Activated gamma-delta T cell (primary cell): ENCODE measurements at regions not wholly inside any gene's neighbourhood (a gene's known extent, or its start where the extent isn't known, plus 50 kb on each side); places are given as distances from the start of the nearest gene placed in this dataset.

Experiments
- DNase-seq: peaks from one replicate; lab custom pipeline; 2025; lab: John Stamatoyannopoulos, UW

- DNase-seq = no peak
These were observed 466.9 kb upstream of the CELF4 start for GRCh38 chr18:38032516-38032915.

GRCh38 chr18:38028946-38029345 lies 463.3 kb upstream of the CELF4 start:
- DNase-seq = no peak

GRCh38 chr18:38025433-38026038 lies 459.9 kb upstream of the CELF4 start:
- no peak for DNase-seq

- no peak for DNase-seq
These were observed 458.3 kb upstream of the CELF4 start for GRCh38 chr18:38023871-38024270.

- no peak for DNase-seq
These were observed 456.6 kb upstream of the CELF4 start for GRCh38 chr18:38022234-38022633.

- no peak for DNase-seq
These were observed 453.7 kb upstream of the CELF4 start for GRCh38 chr18:38019292-38019691.

- DNase-seq = no peak
These were observed 445.6 kb upstream of the CELF4 start for GRCh38 chr18:38010971-38011857.

GRCh38 chr18:38010037-38010436 lies 444.4 kb upstream of the CELF4 start:
- no peak for DNase-seq

GRCh38 chr18:38009320-38009719 lies 443.7 kb upstream of the CELF4 start:
- no peak for DNase-seq

GRCh38 chr18:38007676-38008330 lies 442.2 kb upstream of the CELF4 start:
- no peak for DNase-seq

GRCh38 chr18:38007026-38007425 lies 441.4 kb upstream of the CELF4 start:
- no peak for DNase-seq

- no peak for DNase-seq
These were observed 440.9 kb upstream of the CELF4 start for GRCh38 chr18:38006541-38006940.

- no peak for DNase-seq
These were observed 432.1 kb upstream of the CELF4 start for GRCh38 chr18:37997695-37998094.

- no peak for DNase-seq
These were observed 422.3 kb upstream of the CELF4 start for GRCh38 chr18:37987901-37988300.

- DNase-seq = no peak
These were observed 421.1 kb upstream of the CELF4 start for GRCh38 chr18:37986665-37987064.

GRCh38 chr18:37985126-37985525 lies 419.5 kb upstream of the CELF4 start:
- DNase-seq = no peak

- DNase-seq = no peak
These were observed 415.0 kb upstream of the CELF4 start for GRCh38 chr18:37980556-37980955.

- DNase-seq = no peak
These were observed 409.8 kb upstream of the CELF4 start for GRCh38 chr18:37975446-37975845.

- DNase-seq = no peak
These were observed 401.7 kb upstream of the CELF4 start for GRCh38 chr18:37967261-37967660.

- no peak for DNase-seq
These were observed 400.0 kb upstream of the CELF4 start for GRCh38 chr18:37965572-37965970.

- DNase-seq = no peak
These were observed 399.4 kb upstream of the CELF4 start for GRCh38 chr18:37964885-37965571.

- no peak for DNase-seq
These were observed 398.2 kb upstream of the CELF4 start for GRCh38 chr18:37963837-37964236.
